Hematopoietic multipotent progenitor cell treated with erythropoietin and hydrocortisone succinate and interleukin-3 and kit ligand, for 6 days (in vitro differentiated cells): ENCODE measurements at regions not wholly inside any gene's neighbourhood (a gene's known extent, or its start where the extent isn't known, plus 50 kb on each side); places are given as distances from the start of the nearest gene placed in this dataset.

Source experiments
- DNase-seq: peaks from one replicate; pipeline ENCODE4 v3.0.0-alpha.2; 2015

GRCh38 chr15:60057554-60057953, 53.4 kb downstream of the FOXB1 start:
- DNase-seq, result no peak

- no peak for DNase-seq
Observed at GRCh38 chr15:60059186-60059585, 55.1 kb downstream of the FOXB1 start.

GRCh38 chr15:60061758-60062157, 57.6 kb downstream of the FOXB1 start:
- DNase-seq, result no peak

GRCh38 chr15:60062826-60063225, 58.7 kb downstream of the FOXB1 start:
- no peak for DNase-seq

GRCh38 chr15:60065951-60066350, 61.8 kb downstream of the FOXB1 start:
- DNase-seq, result no peak

- no peak for DNase-seq
Observed at GRCh38 chr15:60070838-60071493, 66.9 kb downstream of the FOXB1 start.

- DNase-seq, result no peak
Observed at GRCh38 chr15:60072826-60073465, 68.8 kb downstream of the FOXB1 start.

GRCh38 chr15:60073466-60073840, 69.3 kb downstream of the FOXB1 start:
- no peak for DNase-seq

- DNase-seq, result no peak
Observed at GRCh38 chr15:60074181-60074885, 70.2 kb downstream of the FOXB1 start.

GRCh38 chr15:60076045-60076444, 71.9 kb downstream of the FOXB1 start:
- no peak for DNase-seq

- no peak for DNase-seq
Observed at GRCh38 chr15:60076582-60077276, 72.6 kb downstream of the FOXB1 start.

- DNase-seq, result no peak
Observed at GRCh38 chr15:60077581-60078359, 73.7 kb downstream of the FOXB1 start.

- peak; percentile 11 for DNase-seq
Observed at GRCh38 chr15:60079210-60079609, 75.1 kb downstream of the FOXB1 start.

- DNase-seq, result no peak
Observed at GRCh38 chr15:60081976-60082375, 77.9 kb downstream of the FOXB1 start.

GRCh38 chr15:60083318-60083717, 79.2 kb downstream of the FOXB1 start:
- DNase-seq, result no peak

GRCh38 chr15:60086681-60087429, 82.7 kb downstream of the FOXB1 start:
- DNase-seq, result no peak

- DNase-seq, result no peak
Observed at GRCh38 chr15:60087561-60087960, 83.5 kb downstream of the FOXB1 start.

GRCh38 chr15:60090747-60091146, 86.6 kb downstream of the FOXB1 start:
- DNase-seq, result no peak

GRCh38 chr15:60091157-60091556, 87.0 kb downstream of the FOXB1 start:
- no peak for DNase-seq

GRCh38 chr15:60091911-60092310, 87.8 kb downstream of the FOXB1 start:
- no peak for DNase-seq

GRCh38 chr15:60093273-60094067, 89.4 kb downstream of the FOXB1 start:
- DNase-seq, result no peak
